GM19397 (cell line): ENCODE measurements at regions not wholly inside any gene's neighbourhood (a gene's known extent, or its start where the extent isn't known, plus 50 kb on each side); places are given as distances from the start of the nearest gene placed in this dataset.

Experiments used
- ATAC-seq: cut with Tn5 transposase; IDR thresholded peaks from one replicate; pipeline ENCODE4 v1.9.1; 2021; ENCODE audit warnings: mild to moderate bottlenecking, moderate library complexity; ENCODE audit not compliant: unreplicated experiment

- no peak for ATAC-seq
These were observed 89.6 kb upstream of the HNRNPU start for GRCh38 chr1:244953901-244954300.

- ATAC-seq, result peak; percentile 95
These were observed 88.6 kb upstream of the HNRNPU start for GRCh38 chr1:244952940-244953339.

- ATAC-seq, result peak; percentile 8
These were observed 88.1 kb upstream of the HNRNPU start for GRCh38 chr1:244952280-244952933.

GRCh38 chr1:244948416-244948815 is 84.1 kb upstream of the HNRNPU start:
- ATAC-seq, result no peak

- ATAC-seq, result peak; percentile 67
These were observed 80.8 kb upstream of the HNRNPU start for GRCh38 chr1:244945109-244945671.

GRCh38 chr1:244941121-244941520 is 76.8 kb upstream of the HNRNPU start:
- peak; percentile 80 for ATAC-seq

GRCh38 chr1:244937099-244937498 is 72.8 kb upstream of the HNRNPU start:
- ATAC-seq, result no peak

- ATAC-seq, result no peak
These were observed 56.8 kb upstream of the HNRNPU start for GRCh38 chr1:244920911-244921761.

GRCh38 chr1:244919320-244920282 is 55.3 kb upstream of the HNRNPU start:
- ATAC-seq, result no peak

- peak; percentile 85 for ATAC-seq
These were observed 54.3 kb upstream of the HNRNPU start for GRCh38 chr1:244918421-244919319.

- ATAC-seq, result no peak
These were observed 52.8 kb upstream of the HNRNPU start for GRCh38 chr1:244917073-244917670.

GRCh38 chr1:244915736-244916135 is 51.4 kb upstream of the HNRNPU start:
- ATAC-seq, result no peak

- no peak for ATAC-seq
These were observed 50.4 kb upstream of the HNRNPU start for GRCh38 chr1:244914761-244915160.
